Endothelial cell of umbilical vein (primary cell): ENCODE measurements at regions not wholly inside any gene's neighbourhood (a gene's known extent, or its start where the extent isn't known, plus 50 kb on each side); places are given as distances from the start of the nearest gene placed in this dataset.

Experiments
- BruUV-seq: library from RNA; stranded (reverse); fragments of 400-500 nt; replicated peaks from 2 replicates; lab custom pipeline; 2021; lab: Mats Ljungman, UMichigan
- CTCF ChIA-PET: fragments of 300-600, 350-600 bp; sonication (Branson Sonifier 250); formaldehyde crosslinking; loops from one replicate; lab custom pipeline; 2021; ENCODE audit warnings: antibody characterized with exemption, inconsistent platforms; lab: Charles Lee
- POLR2A ChIA-PET: fragments of 300-600, 350-600 bp; sonication (Branson Sonifier 250); formaldehyde crosslinking; loops from one replicate; lab custom pipeline; 2021; ENCODE audit warnings: antibody characterized with exemption, inconsistent platforms; lab: Charles Lee
- DNase-seq: peaks from one replicate; pipeline ENCODE4 v3.0.0-alpha.2; 2011; ENCODE audit warnings: low read depth, low spot score
- FAIRE-seq: peaks from 2 replicates; lab custom pipeline; 2011; peaks lifted over from hg19 to GRCh38; lab: Jason Lieb, UNC
- H2AFZ ChIP-seq: 2 replicates; pipeline ENCODE4 v1.6.0; 2012; ENCODE audit warnings: low read depth, low read length, control low read depth, inconsistent platforms
- H3K27ac ChIP-seq: 2 replicates; pipeline ENCODE4 v1.5.1; 2011; ENCODE audit warnings: low read depth, mild to moderate bottlenecking, control low read depth, low read length, moderate library complexity; ENCODE audit not compliant: insufficient read depth
- H3K27me3 ChIP-seq, 2 experiments: 2 replicates each; pipeline versions ENCODE4 v1.6.0 to v1.6.1; 2011; ENCODE audit warnings: low read length in 2 of 2, mixed read lengths in 1 of 2; ENCODE audit not compliant: control insufficient read depth in 2 of 2, insufficient read depth in 2 of 2
- H3K36me3 ChIP-seq, 2 experiments: 2 replicates in 1 of 2; 3 replicates in 1 of 2; pipeline ENCODE4 v1.5.1; 2011; ENCODE audit warnings: low read length in 2 of 2, mild to moderate bottlenecking in 1 of 2, moderate library complexity in 1 of 2; ENCODE audit not compliant: control insufficient read depth in 2 of 2, insufficient read depth in 2 of 2; ENCODE audit errors: extremely low read depth in 1 of 2
- H3K4me1 ChIP-seq: 3 replicates; pipeline ENCODE4 v1.5.1; 2011; ENCODE audit warnings: mild to moderate bottlenecking, low read length; ENCODE audit not compliant: control insufficient read depth, insufficient read depth; ENCODE audit errors: extremely low read depth
- H3K4me2 ChIP-seq: 2 replicates; pipeline ENCODE4 v1.6.1; 2011; ENCODE audit warnings: low read length, control low read depth, mixed read lengths; ENCODE audit not compliant: insufficient read depth
- H3K4me3 ChIP-seq, 3 experiments: fragments of 200-600 bp in 1 of 3; sonication (generic), shearing (Covaris generic) in 1 of 3; replicated peaks in 1 of 3; 2 replicates each; pipeline ENCODE4 v1.5.1; 2011 to 2016; ENCODE audit warnings: control low read depth in 3 of 3, low read length in 3 of 3, mild to moderate bottlenecking in 2 of 3, inconsistent platforms in 1 of 3, low read depth in 1 of 3, moderate library complexity in 1 of 3; ENCODE audit not compliant: insufficient read depth in 1 of 3
- H3K79me2 ChIP-seq: 2 replicates; pipeline ENCODE4 v1.6.0; 2012; ENCODE audit warnings: low read length, inconsistent platforms; ENCODE audit not compliant: control insufficient read depth, insufficient read depth
- H3K9ac ChIP-seq: replicated peaks from 2 replicates; pipeline ENCODE3; 2011; ENCODE audit warnings: low read length, control low read depth; ENCODE audit not compliant: insufficient read depth; ENCODE audit errors: extremely low read depth
- H3K9me1 ChIP-seq: replicated peaks from 3 replicates; pipeline ENCODE4 v1.6.0; 2011; ENCODE audit warnings: mild to moderate bottlenecking, low read length; ENCODE audit not compliant: control insufficient read depth, insufficient read depth; ENCODE audit errors: extremely low read depth
- H3K9me3 ChIP-seq: replicated peaks from 2 replicates; pipeline ENCODE4 v1.5.1; 2012; ENCODE audit warnings: low read length, inconsistent platforms; ENCODE audit not compliant: control insufficient read depth, insufficient read depth
- H4K20me1 ChIP-seq: replicated peaks from 2 replicates; pipeline ENCODE3; 2011; ENCODE audit warnings: mild to moderate bottlenecking, low read length; ENCODE audit not compliant: control insufficient read depth, insufficient read depth; ENCODE audit errors: extremely low read depth
- EZH2 ChIP-seq: IDR thresholded peaks from 2 replicates; pipeline ENCODE4 v1.6.1; 2012; ENCODE audit warnings: borderline replicate concordance, low read depth, mild to moderate bottlenecking, moderate library complexity, low read length, inconsistent platforms; ENCODE audit not compliant: severe bottlenecking
- FOS ChIP-seq: IDR thresholded peaks from 2 replicates; pipeline ENCODE4 v1.6.1; 2011; ENCODE audit warnings: mild to moderate bottlenecking, low read length, moderate library complexity, borderline replicate concordance; ENCODE audit not compliant: insufficient read depth
- GATA2 ChIP-seq: IDR thresholded peaks from 2 replicates; pipeline ENCODE4 v1.7.0; 2011; ENCODE audit warnings: low read depth, mild to moderate bottlenecking, moderate library complexity, mixed read lengths, low read length; ENCODE audit not compliant: insufficient read length, insufficient read depth
- JUN ChIP-seq: IDR thresholded peaks from 2 replicates; pipeline ENCODE4 v1.6.1; 2011; ENCODE audit warnings: borderline replicate concordance, low read depth; ENCODE audit not compliant: insufficient read length, insufficient read depth
- MAX ChIP-seq: IDR thresholded peaks from 2 replicates; pipeline ENCODE4 v1.6.1; 2011; ENCODE audit not compliant: insufficient read depth, insufficient read length
- MYC ChIP-seq: IDR thresholded peaks from one replicate; pipeline ENCODE4 v1.6.1; 2011; ENCODE audit warnings: mild to moderate bottlenecking, low read depth, low read length
- POLR2A ChIP-seq: IDR thresholded peaks from 2 replicates; pipeline ENCODE4 v1.6.1; 2012; ENCODE audit warnings: low read depth, mild to moderate bottlenecking, control low read depth, low read length
- POLR2AphosphoS5 ChIP-seq: IDR thresholded peaks from 2 replicates; pipeline ENCODE4 v1.6.1; 2012; ENCODE audit warnings: low read depth, mild to moderate bottlenecking, control low read depth, low read length, moderate library complexity; ENCODE audit not compliant: insufficient read depth
- dilution Hi-C: fragments of 300-500 bp; cut with MboI; formaldehyde crosslinking; loops from one replicate; pipeline ENCODE4 v1.15.0; 2019; ENCODE audit warnings: low sequenced_read_pairs; ENCODE audit not compliant: extremely low pct_ligation_motif_present
- intact Hi-C: fragments of 100-400 bp; cut with micrococcal nuclease; formaldehyde crosslinking; loops from one replicate; pipeline ENCODE4 v1.10.0; 2022
- TF ChIP-seq, protein P1 (sequence below), 2 donors: IDR thresholded peaks; 1 replicate in 1 of 2; 2 replicates in 1 of 2; pipeline ENCODE4 v1.5.1; 2011; ENCODE audit warnings: low read length in 2 of 2, mild to moderate bottlenecking in 2 of 2, moderate library complexity in 2 of 2, control low read depth in 1 of 2, inconsistent platforms in 1 of 2, low read depth in 1 of 2; ENCODE audit not compliant: insufficient read depth in 1 of 2; ENCODE audit errors: extremely low read depth in 1 of 2

GRCh38 chr5:54882101-54882500 lies 103.3 kb downstream of the ESM1 start:
- TF ChIP-seq JUN: no peak
- no peak for TF ChIP-seq POLR2A
- TF ChIP-seq MYC: no peak
- no peak for TF ChIP-seq FOS
- TF ChIP-seq MAX: no peak
- TF ChIP-seq, protein P1, sequence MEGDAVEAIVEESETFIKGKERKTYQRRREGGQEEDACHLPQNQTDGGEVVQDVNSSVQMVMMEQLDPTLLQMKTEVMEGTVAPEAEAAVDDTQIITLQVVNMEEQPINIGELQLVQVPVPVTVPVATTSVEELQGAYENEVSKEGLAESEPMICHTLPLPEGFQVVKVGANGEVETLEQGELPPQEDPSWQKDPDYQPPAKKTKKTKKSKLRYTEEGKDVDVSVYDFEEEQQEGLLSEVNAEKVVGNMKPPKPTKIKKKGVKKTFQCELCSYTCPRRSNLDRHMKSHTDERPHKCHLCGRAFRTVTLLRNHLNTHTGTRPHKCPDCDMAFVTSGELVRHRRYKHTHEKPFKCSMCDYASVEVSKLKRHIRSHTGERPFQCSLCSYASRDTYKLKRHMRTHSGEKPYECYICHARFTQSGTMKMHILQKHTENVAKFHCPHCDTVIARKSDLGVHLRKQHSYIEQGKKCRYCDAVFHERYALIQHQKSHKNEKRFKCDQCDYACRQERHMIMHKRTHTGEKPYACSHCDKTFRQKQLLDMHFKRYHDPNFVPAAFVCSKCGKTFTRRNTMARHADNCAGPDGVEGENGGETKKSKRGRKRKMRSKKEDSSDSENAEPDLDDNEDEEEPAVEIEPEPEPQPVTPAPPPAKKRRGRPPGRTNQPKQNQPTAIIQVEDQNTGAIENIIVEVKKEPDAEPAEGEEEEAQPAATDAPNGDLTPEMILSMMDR (IDR thresholded peaks at IDR 0.05; ENCODE audit: extremely low read depth in 1 of 2, insufficient read depth in 1 of 2, low read depth in 1 of 2, low read length in 2 of 2): no peak
- TF ChIP-seq EZH2: no peak
- no peak for TF ChIP-seq GATA2
- no peak for TF ChIP-seq POLR2AphosphoS5
- Histone ChIP-seq H3K9me1 (no peaks in the 10 kb centered on the region), H3K79me2 (no peaks in the 10 kb centered on the region), H2AFZ (no peak overlapping the region), H3K4me2 (no peak overlapping the region), H3K9me3 (no peaks in the 10 kb centered on the region), H3K27ac (no peak overlapping the region), H4K20me1 (no peaks in the 10 kb centered on the region), H3K4me3 (no peak overlapping the region), H3K9ac (no peak overlapping the region), H3K36me3 (no peaks in the 10 kb centered on the region), H3K4me1 (peaks cover 2% of the 10 kb centered on the region), H3K27me3 (peaks cover 5 to 10% of the 10 kb centered on the region in 2 experiments)
- CTCF ChIA-PET: interaction anchor here (0.9 to 2.1 kb wide), 3 partner anchors 14 to 365 kb away, joined by 3 to 6 read pairs (median 5); partner anchors contain the start of genes GPX8 and SNX18
- no peak for DNase-seq
- dilution Hi-C loops: no loop called here
- no peak for FAIRE-seq
- intact Hi-C loops: no loop called here
- no TSS peak for BruUV-seq
- POLR2A ChIA-PET: no interaction called here
